Hepatocyte (in vitro differentiated cells): ENCODE measurements at regions not wholly inside any gene's neighbourhood (a gene's known extent, or its start where the extent isn't known, plus 50 kb on each side); places are given as distances from the start of the nearest gene placed in this dataset.

Source experiments
- DNase-seq: peaks from one replicate; pipeline ENCODE4 v3.0.0-alpha.2; 2016; ENCODE audit warnings: low spot score
- H2AFZ ChIP-seq: fragments of 200-600 bp; sonication (generic); 2 replicates; pipeline ENCODE4 v1.6.0; 2016; ENCODE audit warnings: antibody characterized with exemption, mild to moderate bottlenecking
- H3K27ac ChIP-seq: fragments of 200-600 bp; sonication (generic); 2 replicates; pipeline ENCODE4 v1.5.1; 2016; ENCODE audit warnings: mild to moderate bottlenecking
- H3K27me3 ChIP-seq: fragments of 200-600 bp; sonication (generic); 2 replicates; pipeline ENCODE4 v1.6.1; 2016
- H3K36me3 ChIP-seq: fragments of 200-600 bp; sonication (generic); replicated peaks from 2 replicates; pipeline ENCODE4 v1.5.1; 2016; ENCODE audit warnings: low read depth; ENCODE audit not compliant: insufficient read depth
- H3K4me1 ChIP-seq: fragments of 200-600 bp; sonication (generic); 2 replicates; pipeline ENCODE4 v1.5.1; 2016; ENCODE audit warnings: mild to moderate bottlenecking, moderate library complexity; ENCODE audit not compliant: insufficient read depth
- H3K4me2 ChIP-seq: fragments of 200-600 bp; sonication (generic); 2 replicates; pipeline ENCODE4 v1.6.0; 2016
- H3K4me3 ChIP-seq: fragments of 200-600 bp; sonication (generic); 2 replicates; pipeline ENCODE4 v1.5.1; 2016; ENCODE audit warnings: mild to moderate bottlenecking
- H3K79me2 ChIP-seq: fragments of 200-600 bp; sonication (generic); 2 replicates; pipeline ENCODE4 v1.6.0; 2017; ENCODE audit warnings: mild to moderate bottlenecking
- H3K9me2 ChIP-seq: fragments of 200-600 bp; sonication (generic); replicated peaks from 2 replicates; pipeline ENCODE4 v1.6.0; 2017; ENCODE audit warnings: mild to moderate bottlenecking; ENCODE audit not compliant: insufficient read depth
- H3K9me3 ChIP-seq: fragments of 200-600 bp; sonication (generic); 2 replicates; pipeline ENCODE4 v1.5.1; 2016; ENCODE audit warnings: low read depth, mild to moderate bottlenecking
- H4K20me1 ChIP-seq: fragments of 200-600 bp; sonication (generic); 2 replicates; pipeline ENCODE4 v1.6.0; 2016; ENCODE audit warnings: mild to moderate bottlenecking; ENCODE audit not compliant: insufficient read depth, poor library complexity, severe bottlenecking
- EZH2 ChIP-seq: fragments of 200-600 bp; sonication (generic); IDR thresholded peaks from 2 replicates; pipeline ENCODE4 v1.6.1; 2016; ENCODE audit warnings: antibody characterized with exemption, mild to moderate bottlenecking, borderline replicate concordance
- EZH2phosphoT487 ChIP-seq: fragments of 200-600 bp; sonication (generic); IDR thresholded peaks from one replicate; pipeline ENCODE4 v1.6.1; 2018; ENCODE audit warnings: antibody characterized with exemption, mild to moderate bottlenecking, low read depth, moderate library complexity; ENCODE audit not compliant: unreplicated experiment, severe bottlenecking
- WGBS: methylation state at CpG from one replicate; pipeline ENCODE4 v1.1.6; 2016; ENCODE audit warnings: low lambda C conversion rate; ENCODE audit errors: missing lambda C conversion rate; 5-methylcytosine and 5-hydroxymethylcytosine counted together
- TF ChIP-seq, protein P1 (sequence below): fragments of 200-600 bp; sonication (generic); IDR thresholded peaks from 2 replicates; pipeline ENCODE4 v1.5.1; 2016; ENCODE audit warnings: antibody characterized with exemption, mild to moderate bottlenecking; ENCODE audit not compliant: poor library complexity

DNA sequence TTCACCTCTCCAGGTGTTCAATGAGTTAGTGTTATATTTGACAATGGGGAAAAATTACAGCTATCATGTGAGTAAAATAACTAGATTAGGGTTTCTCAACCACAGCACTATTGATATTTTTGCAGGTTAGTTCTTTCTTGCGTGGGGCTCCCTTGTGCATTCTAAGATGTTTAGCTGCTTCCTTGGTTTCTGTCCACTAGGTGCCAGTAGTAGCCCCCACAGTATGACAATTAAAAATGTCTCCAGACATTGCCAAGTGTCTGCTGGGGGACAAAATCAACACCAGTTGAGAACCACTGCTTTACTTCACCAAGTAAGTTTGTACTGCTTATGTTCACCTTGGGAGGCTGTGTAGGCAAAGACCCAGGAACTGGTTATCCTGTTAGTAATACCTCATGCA is 618.7 kb downstream of the EDEM1 start:
- H3K79me2 ChIP-seq = no peaks in the 10 kb centered on the region
- H3K4me2 ChIP-seq = no peak overlapping the region
- H2AFZ ChIP-seq = no peak overlapping the region
- no peaks in the 10 kb centered on the region for H3K9me2 ChIP-seq
- H4K20me1 ChIP-seq = no peaks in the 10 kb centered on the region
- no peak overlapping the region for H3K27ac ChIP-seq
- no peaks in the 10 kb centered on the region for H3K9me3 ChIP-seq
- WGBS = 71% methylated on average over 1 of the region's 1 CpG
- no peak overlapping the region for H3K4me3 ChIP-seq
- TF ChIP-seq EZH2phosphoT487 = no peak
- TF ChIP-seq, protein P1, sequence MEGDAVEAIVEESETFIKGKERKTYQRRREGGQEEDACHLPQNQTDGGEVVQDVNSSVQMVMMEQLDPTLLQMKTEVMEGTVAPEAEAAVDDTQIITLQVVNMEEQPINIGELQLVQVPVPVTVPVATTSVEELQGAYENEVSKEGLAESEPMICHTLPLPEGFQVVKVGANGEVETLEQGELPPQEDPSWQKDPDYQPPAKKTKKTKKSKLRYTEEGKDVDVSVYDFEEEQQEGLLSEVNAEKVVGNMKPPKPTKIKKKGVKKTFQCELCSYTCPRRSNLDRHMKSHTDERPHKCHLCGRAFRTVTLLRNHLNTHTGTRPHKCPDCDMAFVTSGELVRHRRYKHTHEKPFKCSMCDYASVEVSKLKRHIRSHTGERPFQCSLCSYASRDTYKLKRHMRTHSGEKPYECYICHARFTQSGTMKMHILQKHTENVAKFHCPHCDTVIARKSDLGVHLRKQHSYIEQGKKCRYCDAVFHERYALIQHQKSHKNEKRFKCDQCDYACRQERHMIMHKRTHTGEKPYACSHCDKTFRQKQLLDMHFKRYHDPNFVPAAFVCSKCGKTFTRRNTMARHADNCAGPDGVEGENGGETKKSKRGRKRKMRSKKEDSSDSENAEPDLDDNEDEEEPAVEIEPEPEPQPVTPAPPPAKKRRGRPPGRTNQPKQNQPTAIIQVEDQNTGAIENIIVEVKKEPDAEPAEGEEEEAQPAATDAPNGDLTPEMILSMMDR = peak; percentile 41
- H3K4me1 ChIP-seq = no peaks in the 10 kb centered on the region
- no peaks in the 10 kb centered on the region for H3K27me3 ChIP-seq
- DNase-seq = peak; percentile 27
- no peaks in the 10 kb centered on the region for H3K36me3 ChIP-seq

DNA sequence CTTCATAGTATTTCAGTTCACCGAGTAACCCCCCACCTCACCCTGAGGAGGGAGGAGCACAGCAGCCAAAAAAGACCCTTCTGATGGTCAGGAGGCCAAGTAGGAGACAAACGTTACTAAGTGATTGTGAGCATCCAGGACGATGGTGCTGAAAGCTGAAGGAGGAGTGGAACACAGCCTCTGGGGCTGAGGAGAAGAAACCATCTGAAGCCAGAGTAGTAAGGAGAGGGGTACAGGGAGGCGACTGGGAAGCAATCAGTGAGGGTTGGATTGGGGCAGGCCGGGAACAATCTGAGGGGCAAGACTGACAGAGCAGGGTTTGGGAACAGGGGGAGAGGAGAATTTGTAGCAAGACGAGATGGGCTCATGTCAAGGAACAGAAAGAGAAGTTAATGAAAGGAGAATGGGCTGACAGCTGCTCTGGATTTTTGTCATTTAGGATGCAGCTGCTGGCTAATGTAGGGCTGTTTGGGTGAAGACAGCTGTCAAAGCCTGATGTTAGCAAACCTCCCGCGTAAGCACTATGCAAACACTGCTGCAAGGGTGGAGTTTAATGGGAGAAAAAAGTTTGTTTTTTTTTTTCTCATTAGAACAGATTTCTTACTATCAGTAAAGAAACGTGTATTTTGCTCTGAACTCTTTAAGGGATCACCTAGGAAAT is 622.2 kb downstream of the EDEM1 start:
- Histone ChIP-seq H3K9me2 (no peaks in the 10 kb centered on the region), H3K4me1 (no peaks in the 10 kb centered on the region), H3K79me2 (no peaks in the 10 kb centered on the region), H3K27ac (no peak overlapping the region), H3K4me3 (no peak overlapping the region), H3K27me3 (no peaks in the 10 kb centered on the region), H4K20me1 (no peaks in the 10 kb centered on the region), H3K36me3 (no peaks in the 10 kb centered on the region), H2AFZ (no peak overlapping the region), H3K4me2 (no peak overlapping the region), H3K9me3 (no peaks in the 10 kb centered on the region)
- WGBS = 53% methylated on average over 9 of the region's 9 CpGs
- no peak for TF ChIP-seq EZH2
- TF ChIP-seq, protein P1 = no peak
- TF ChIP-seq EZH2phosphoT487 = no peak
- DNase-seq = no peak

DNA sequence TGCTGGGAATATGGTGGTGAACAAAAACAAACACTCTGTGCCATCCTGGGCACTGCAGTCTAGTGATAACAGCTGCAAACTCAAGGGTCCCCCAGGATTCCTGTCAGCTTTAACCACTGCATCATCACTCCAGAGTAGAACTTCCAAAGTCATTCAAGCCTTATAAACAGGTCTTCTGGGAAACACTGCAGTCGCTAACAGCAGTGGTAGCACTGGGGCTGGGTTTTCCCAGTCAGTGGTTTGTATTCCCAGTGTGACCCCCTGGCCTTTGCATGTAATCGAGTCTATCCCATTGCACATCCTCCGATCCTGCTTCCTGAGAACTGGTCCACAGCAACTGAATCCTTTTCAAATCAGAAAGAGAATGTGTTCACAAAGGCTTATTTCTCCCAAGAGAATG is 623.5 kb downstream of the EDEM1 start:
- Histone ChIP-seq H3K36me3 (no peaks in the 10 kb centered on the region), H3K27ac (no peak overlapping the region), H4K20me1 (no peaks in the 10 kb centered on the region), H3K4me3 (no peak overlapping the region), H3K4me2 (no peak overlapping the region), H3K9me2 (no peaks in the 10 kb centered on the region), H3K79me2 (no peaks in the 10 kb centered on the region), H2AFZ (no peak overlapping the region), H3K27me3 (no peaks in the 10 kb centered on the region), H3K4me1 (no peaks in the 10 kb centered on the region), H3K9me3 (no peaks in the 10 kb centered on the region)
- DNase-seq = no peak
- TF ChIP-seq, protein P1 = no peak
- TF ChIP-seq EZH2 = no peak
- TF ChIP-seq EZH2phosphoT487 = no peak
- 74% methylated on average over 3 of the region's 3 CpGs for WGBS
